GM23338 (cell line): ENCODE measurements at regions not wholly inside any gene's neighbourhood (a gene's known extent, or its start where the extent isn't known, plus 50 kb on each side); places are given as distances from the start of the nearest gene placed in this dataset.

ENCODE experiments used
- ATAC-seq: fragments of 200-7000 bp; cut with Tn5 transposase; 3 replicates; pipeline ENCODE4 v1.9.1; 2020
- DNase-seq: peaks from one replicate; pipeline ENCODE4 v3.0.0-alpha.2; 2015; ENCODE audit warnings: low spot score
- H2AFZ ChIP-seq: fragments of 200-600 bp; sonication (generic); 2 replicates; pipeline ENCODE4 v1.8.0; 2016; ENCODE audit warnings: antibody characterized with exemption, mild to moderate bottlenecking, moderate library complexity
- H3F3A ChIP-seq: fragments of 200-600 bp; sonication (generic); replicated peaks from 2 replicates; pipeline ENCODE4 v1.8.0; 2017; ENCODE audit warnings: antibody characterized with exemption, mixed run types, low read depth
- H3K27ac ChIP-seq: fragments of 200-600 bp; sonication (generic); 2 replicates; pipeline ENCODE4 v1.6.1; 2016; ENCODE audit warnings: low read depth
- H3K27me3 ChIP-seq: fragments of 200-600 bp; sonication (generic); 2 replicates; pipeline ENCODE4 v1.8.0; 2016; ENCODE audit warnings: mild to moderate bottlenecking, mixed run types, moderate library complexity; ENCODE audit not compliant: insufficient read depth
- H3K36me3 ChIP-seq: fragments of 200-600 bp; sonication (generic); 2 replicates; pipeline ENCODE4 v1.8.0; 2016; ENCODE audit warnings: mild to moderate bottlenecking; ENCODE audit not compliant: insufficient read depth
- H3K4me1 ChIP-seq: fragments of 200-600 bp; sonication (generic); 2 replicates; pipeline ENCODE4 v1.8.0; 2016; ENCODE audit warnings: mild to moderate bottlenecking, moderate library complexity; ENCODE audit not compliant: insufficient read depth
- H3K4me2 ChIP-seq: fragments of 200-600 bp; sonication (generic); 2 replicates; pipeline ENCODE4 v1.7.1; 2017; ENCODE audit warnings: mixed run types
- H3K4me3 ChIP-seq: fragments of 200-600 bp; sonication (generic); 2 replicates; pipeline ENCODE4 v1.6.1; 2016; ENCODE audit warnings: mixed run types
- H3K79me2 ChIP-seq: fragments of 200-600 bp; sonication (generic); replicated peaks from 2 replicates; pipeline ENCODE4 v1.8.0; 2017; ENCODE audit warnings: mild to moderate bottlenecking; ENCODE audit not compliant: insufficient read depth
- H3K9me2 ChIP-seq: fragments of 200-600 bp; sonication (generic); 2 replicates; pipeline ENCODE4 v1.8.0; 2017; ENCODE audit not compliant: insufficient read depth
- H4K20me1 ChIP-seq: fragments of 200-600 bp; sonication (generic); replicated peaks from 2 replicates; pipeline ENCODE4 v1.8.0; 2017; ENCODE audit warnings: mild to moderate bottlenecking; ENCODE audit not compliant: insufficient read depth
- H3K27ac Mint-ChIP-seq: 2 replicates; pipeline ENCODE4 v1.8.0; 2020; ENCODE audit warnings: inconsistent platforms, mild to moderate bottlenecking, moderate library complexity, mixed read lengths
- H3K27me3 Mint-ChIP-seq: 3 replicates; pipeline ENCODE4 v1.8.0; 2022; ENCODE audit warnings: low read depth, mild to moderate bottlenecking, moderate library complexity, mixed read lengths, inconsistent platforms; ENCODE audit not compliant: insufficient read depth, poor library complexity
- H3K36me3 Mint-ChIP-seq: 3 replicates; pipeline ENCODE4 v1.8.0; 2021; ENCODE audit warnings: low read depth, mild to moderate bottlenecking, inconsistent platforms, moderate library complexity, mixed read lengths
- H3K4me1 Mint-ChIP-seq: 3 replicates; pipeline ENCODE4 v1.8.0; 2020; ENCODE audit warnings: mild to moderate bottlenecking, inconsistent platforms, mixed read lengths
- H3K4me3 Mint-ChIP-seq: 3 replicates; pipeline ENCODE4 v1.8.0; 2021; ENCODE audit warnings: moderate library complexity, mild to moderate bottlenecking, inconsistent platforms, mixed read lengths
- H3K9me3 Mint-ChIP-seq: 3 replicates; pipeline ENCODE4 v1.8.0; 2020; ENCODE audit warnings: moderate library complexity, mild to moderate bottlenecking, inconsistent platforms, mixed read lengths
- CREB1 ChIP-seq: fragments of 250-450 bp; sonication (Bioruptor Pico); IDR thresholded peaks from 2 replicates; pipeline ENCODE4 v1.5.0; 2020; ENCODE audit warnings: low read depth, mild to moderate bottlenecking, moderate library complexity
- CTCF ChIP-seq, 2 experiments: fragments of 200-600 bp in 1 of 2; sonication (generic) in 1 of 2; conservative IDR thresholded peaks; 2 replicates each; pipeline versions ENCODE4 v1.5.1 to v1.6.1; 2016 to 2017; ENCODE audit warnings: antibody characterized with exemption in 2 of 2, low read depth in 2 of 2, mild to moderate bottlenecking in 2 of 2, moderate library complexity in 1 of 2
- ETS1 ChIP-seq: IDR thresholded peaks from 2 replicates; pipeline ENCODE4 v1.6.1; 2016; ENCODE audit warnings: antibody characterized with exemption
- EZH2 ChIP-seq: fragments of 200-600 bp; sonication (generic); IDR thresholded peaks from one replicate; pipeline ENCODE4 v1.8.0; 2017; ENCODE audit warnings: antibody characterized with exemption, mild to moderate bottlenecking, low read depth; ENCODE audit not compliant: unreplicated experiment
- EZH2phosphoT487 ChIP-seq: fragments of 200-600 bp; sonication (generic); IDR thresholded peaks from one replicate; pipeline ENCODE4 v1.8.1; 2018; ENCODE audit warnings: antibody characterized with exemption; ENCODE audit not compliant: unreplicated experiment
- JUNB ChIP-seq: IDR thresholded peaks from one replicate; pipeline ENCODE4 v1.6.1; 2016; ENCODE audit warnings: antibody characterized with exemption; ENCODE audit not compliant: unreplicated experiment
- POLR2AphosphoS5 ChIP-seq: IDR thresholded peaks from 2 replicates; pipeline ENCODE4 v1.6.1; 2016; ENCODE audit warnings: antibody characterized with exemption, low read depth
- REST ChIP-seq: IDR thresholded peaks from one replicate; pipeline ENCODE4 v1.6.1; 2018; ENCODE audit warnings: antibody characterized with exemption; ENCODE audit not compliant: unreplicated experiment
- STAT1 ChIP-seq: IDR thresholded peaks from one replicate; pipeline ENCODE4 v1.6.1; 2016; ENCODE audit warnings: antibody characterized with exemption; ENCODE audit not compliant: unreplicated experiment
- ZNF114 ChIP-seq: fragments of 250-450 bp; sonication (Bioruptor Pico); IDR thresholded peaks from 2 replicates; pipeline ENCODE4 v1.5.0; 2020; ENCODE audit warnings: mild to moderate bottlenecking, moderate library complexity
- ZNF331 ChIP-seq: fragments of 250-450 bp; sonication (Bioruptor Pico); IDR thresholded peaks from 2 replicates; pipeline ENCODE4 v1.5.0; 2020; ENCODE audit warnings: low read depth, mild to moderate bottlenecking, moderate library complexity
- ZNF462 ChIP-seq: fragments of 250-450 bp; sonication (Bioruptor Pico); IDR thresholded peaks from 2 replicates; pipeline ENCODE4 v1.5.0; 2020; ENCODE audit warnings: mild to moderate bottlenecking, moderate library complexity

- TF ChIP-seq ZNF462 (CRISPR knock-in tag) (no peak), ZNF114 (CRISPR knock-in tag) (no peak)
Observed at GRCh38 chr11:91913407-91913806, 311.2 kb upstream of the FAT3 start (continued).

- Histone ChIP-seq H3K4me1 (no peaks in the 10 kb centered on the region), H3K27me3 (no peaks in the 10 kb centered on the region), H3F3A (no peaks in the 10 kb centered on the region), H3K79me2 (no peaks in the 10 kb centered on the region), H3K4me2 (no peak overlapping the region), H4K20me1 (no peaks in the 10 kb centered on the region), H3K4me3 (no peak overlapping the region), H3K27ac (no peak overlapping the region), H3K9me2 (no peaks in the 10 kb centered on the region), H2AFZ (no peak overlapping the region), H3K36me3 (no peaks in the 10 kb centered on the region)
- Mint-ChIP-seq H3K27ac (no peak overlapping the region), H3K36me3 (no peaks in the 10 kb centered on the region), H3K9me3 (peaks cover 3% of the 10 kb centered on the region; the same call in 1 of the 3 replicates), H3K4me3 (no peak overlapping the region), H3K27me3 (no peaks in the 10 kb centered on the region), H3K4me1 (no peaks in the 10 kb centered on the region)
- DNase-seq (no peak), ATAC-seq (no peak)
- TF ChIP-seq CREB1 (CRISPR knock-in tag) (no peak), JUNB (no peak), ZNF331 (no peak), CTCF (conservative IDR thresholded peaks at IDR 0.05; ENCODE audit: low read depth in 2 of 2) (no peak), EZH2phosphoT487 (no peak), POLR2AphosphoS5 (no peak), EZH2 (no peak), STAT1 (no peak), ETS1 (no peak), REST (no peak)
Observed at GRCh38 chr11:91912322-91912721, 312.3 kb upstream of the FAT3 start.
